HG03442 (cell line): ENCODE measurements at regions not wholly inside any gene's neighbourhood (a gene's known extent, or its start where the extent isn't known, plus 50 kb on each side); places are given as distances from the start of the nearest gene placed in this dataset.

Experiments used
- ATAC-seq: cut with Tn5 transposase; IDR thresholded peaks from one replicate; pipeline ENCODE4 v1.9.1; 2021; ENCODE audit warnings: mild to moderate bottlenecking, moderate library complexity; ENCODE audit not compliant: unreplicated experiment

DNA sequence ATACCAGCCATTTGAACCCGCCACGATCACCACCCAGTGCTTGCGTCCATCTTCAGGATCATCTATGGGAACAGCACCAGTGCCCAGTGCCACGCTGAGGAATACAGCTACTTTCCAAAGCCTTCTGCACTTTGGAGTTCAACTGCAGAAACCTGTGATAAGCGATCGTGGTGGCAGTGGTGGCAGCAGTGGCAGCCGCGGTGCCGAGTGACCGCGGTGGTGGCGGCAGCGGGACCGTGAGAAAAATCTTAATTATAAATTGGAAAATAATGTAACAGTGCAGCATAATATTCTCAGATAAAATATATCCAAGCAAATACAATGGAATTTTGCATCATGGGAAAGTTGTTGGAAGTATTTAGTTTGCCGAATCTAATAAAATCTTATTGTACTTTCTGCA is 2270.9 kb downstream of the PCDH9 start:
- ATAC-seq, result no peak

DNA sequence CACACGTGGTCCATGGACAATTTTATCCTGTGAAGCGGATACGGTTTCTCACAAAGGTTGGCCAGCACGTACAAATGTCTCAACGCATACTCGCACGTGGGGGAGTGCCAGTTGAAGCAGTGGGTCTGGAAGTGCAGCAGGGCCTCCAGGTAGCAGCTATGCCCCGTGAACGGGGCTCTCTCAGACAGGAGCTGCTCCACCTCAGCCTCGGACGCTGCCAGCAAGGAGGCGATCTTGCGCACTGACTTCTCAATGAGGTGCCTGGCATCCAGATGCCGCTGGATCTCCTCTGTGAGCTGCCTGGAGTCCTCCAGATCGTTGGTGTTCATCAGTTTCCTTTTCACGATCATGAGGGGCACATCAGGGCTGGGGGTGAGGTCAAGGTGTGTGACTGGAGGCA is 2272.0 kb downstream of the PCDH9 start:
- ATAC-seq, result no peak

DNA sequence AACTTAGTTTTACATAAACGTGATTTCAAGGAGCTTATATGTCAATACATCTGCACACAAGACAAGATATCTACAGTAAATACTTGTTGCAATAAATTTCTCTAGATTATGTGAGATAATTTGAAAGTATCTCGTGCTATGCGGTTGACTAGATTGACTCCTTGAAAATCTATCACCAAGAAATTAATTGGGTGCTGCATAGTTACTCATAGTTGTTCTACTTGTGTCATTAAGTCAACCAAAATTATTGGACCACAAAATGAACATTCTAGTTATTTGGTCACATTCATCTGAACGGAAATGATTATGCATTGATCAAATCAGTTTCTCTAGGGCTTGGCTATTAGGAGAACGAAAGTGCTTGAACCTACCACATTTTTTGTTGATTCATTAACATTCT is 2291.5 kb downstream of the PCDH9 start:
- no peak for ATAC-seq

DNA sequence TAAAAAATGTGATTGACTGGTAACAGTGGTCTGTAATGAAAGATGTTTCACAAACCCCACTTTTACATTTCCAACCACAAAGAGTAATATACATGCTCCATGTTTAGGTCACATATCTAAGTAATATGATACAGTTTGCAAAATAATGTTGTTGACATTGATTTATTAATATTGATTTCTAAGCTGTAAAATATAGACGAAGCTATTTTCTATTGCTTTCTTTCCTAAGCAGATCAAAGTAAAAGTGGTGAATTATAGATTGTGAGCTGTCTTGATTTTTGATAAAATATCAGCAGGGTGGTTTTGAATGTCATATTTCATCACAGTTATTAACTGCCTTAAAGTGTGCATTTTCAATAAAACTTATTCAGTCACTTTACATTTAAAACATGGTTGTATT is 2292.8 kb downstream of the PCDH9 start:
- ATAC-seq, result no peak

DNA sequence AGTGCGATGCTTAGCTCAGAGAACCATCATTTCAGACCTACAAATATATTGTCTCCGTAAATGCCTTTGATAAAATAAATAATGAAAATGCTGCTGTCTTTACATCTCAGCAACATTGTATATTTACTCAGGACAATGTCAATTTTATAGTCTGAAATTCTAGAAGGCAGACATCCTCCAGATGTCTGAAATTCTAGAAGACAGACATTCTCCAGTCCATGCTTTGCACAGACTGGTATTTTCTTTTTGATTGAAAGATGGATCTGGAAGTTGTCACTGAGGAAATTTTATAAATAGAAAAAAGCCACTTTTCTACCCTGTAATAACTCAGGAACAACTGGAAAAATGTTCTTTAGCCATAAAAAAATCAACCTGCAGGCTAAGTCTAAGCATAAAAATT is 2293.3 kb downstream of the PCDH9 start:
- no peak for ATAC-seq

DNA sequence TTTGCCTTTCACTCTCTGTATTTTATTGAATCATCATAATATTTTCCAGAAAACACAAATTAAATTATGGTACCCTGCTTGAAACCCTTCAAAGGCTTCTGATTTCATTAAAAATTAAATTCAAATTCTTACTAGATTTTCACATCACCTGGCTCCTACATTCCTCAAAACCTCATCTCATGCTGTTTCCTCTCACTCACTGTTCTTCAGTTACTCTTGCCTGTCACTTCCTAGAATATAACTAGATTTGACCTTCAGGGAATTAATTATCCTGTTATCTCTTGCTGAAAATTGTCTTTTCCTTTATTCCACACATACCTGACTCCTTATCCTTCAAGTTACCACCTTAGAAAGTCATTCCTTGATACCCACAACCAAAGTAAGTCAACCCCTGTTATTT is 2294.7 kb downstream of the PCDH9 start:
- no peak for ATAC-seq

DNA sequence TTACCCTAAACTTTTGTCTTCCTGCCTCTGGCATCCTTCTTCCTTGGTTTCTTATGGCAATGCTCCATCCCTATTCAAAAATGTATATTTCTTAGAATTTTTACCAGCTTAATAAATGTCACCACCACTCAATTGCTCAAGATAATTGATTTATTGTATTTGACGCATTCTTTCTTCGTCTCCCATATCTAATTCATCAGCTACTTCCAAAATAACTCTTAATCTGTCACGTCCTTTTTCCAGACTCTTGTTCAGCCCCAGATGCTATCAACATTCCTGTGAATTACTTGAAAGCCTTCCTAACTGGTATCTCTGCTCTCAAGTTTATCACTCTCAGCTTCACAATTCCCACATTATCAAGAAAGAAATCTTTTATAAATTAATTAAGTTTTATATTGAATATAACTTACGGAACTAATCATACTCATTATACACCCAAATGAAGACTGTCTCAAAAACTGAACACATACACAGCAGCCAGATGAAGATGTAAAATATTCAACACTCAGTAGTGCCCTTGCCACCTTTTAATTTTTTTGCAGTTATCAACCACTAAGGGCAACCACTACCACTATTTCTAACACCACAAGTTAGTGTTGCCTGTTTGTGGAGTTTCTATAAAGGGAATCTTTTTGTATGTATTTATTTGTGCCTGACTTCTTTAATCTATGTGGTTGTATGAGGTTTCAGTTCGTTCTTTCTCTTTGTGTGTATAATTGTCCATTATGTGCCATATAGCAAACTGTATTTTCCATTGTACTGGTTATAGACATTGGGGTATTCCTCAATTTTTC is 2295.4 kb downstream of the PCDH9 start:
- ATAC-seq, result no peak

DNA sequence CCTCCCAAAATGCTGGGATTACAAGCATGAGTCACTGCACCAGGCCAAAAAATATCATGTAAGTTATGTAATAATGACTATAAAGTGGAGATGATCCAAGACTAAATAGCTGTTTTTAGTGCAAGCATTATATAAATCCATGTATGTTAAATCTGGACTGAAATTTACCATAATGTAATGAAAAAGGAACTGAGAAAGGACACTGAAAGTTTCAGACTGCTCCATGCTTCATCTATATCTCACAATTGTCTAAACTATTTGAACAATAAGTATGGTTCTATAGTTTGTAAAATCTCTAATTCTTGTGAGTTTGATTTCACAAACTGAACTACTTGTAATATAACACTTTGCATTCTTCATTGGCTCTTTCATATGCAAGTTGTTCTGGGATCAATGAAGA is 2299.5 kb downstream of the PCDH9 start:
- ATAC-seq, result no peak

DNA sequence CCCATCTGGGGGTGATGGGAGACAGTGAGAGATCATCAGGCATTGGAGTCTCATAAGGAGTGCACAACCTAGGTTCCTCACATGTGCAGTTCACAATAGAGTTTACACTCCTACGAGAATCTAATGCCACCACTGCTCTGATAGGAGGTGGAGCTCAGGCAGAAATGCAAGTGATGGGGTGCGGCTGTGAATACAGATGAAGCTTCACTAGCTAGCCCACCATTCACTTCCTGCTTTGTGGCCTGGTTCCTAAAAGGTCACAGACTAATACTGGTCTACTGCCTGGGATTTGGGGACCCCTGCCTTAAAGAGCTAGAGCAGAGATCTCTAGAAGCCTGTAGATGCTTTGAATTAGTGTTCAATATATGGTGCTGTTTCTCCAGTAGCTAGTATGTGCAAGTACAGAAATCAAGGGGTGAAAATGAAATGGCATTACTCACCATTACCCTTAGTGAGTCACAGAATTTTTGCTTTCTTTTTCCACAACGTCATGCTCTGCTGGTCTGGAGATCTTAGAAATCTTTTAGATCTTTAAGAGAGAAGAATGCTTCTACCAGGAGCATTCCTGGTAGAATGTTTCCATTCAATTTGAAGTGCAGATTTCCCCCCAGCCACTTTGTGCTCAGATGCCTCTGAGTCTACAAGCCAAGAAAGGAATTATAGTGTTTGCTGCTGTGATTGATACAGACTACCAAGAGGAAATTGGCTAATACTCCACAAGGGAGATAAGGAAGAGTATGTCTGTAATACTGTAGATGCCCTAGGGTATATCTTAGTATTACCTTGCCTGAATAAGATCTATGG is 2301.2 kb downstream of the PCDH9 start:
- no peak for ATAC-seq

DNA sequence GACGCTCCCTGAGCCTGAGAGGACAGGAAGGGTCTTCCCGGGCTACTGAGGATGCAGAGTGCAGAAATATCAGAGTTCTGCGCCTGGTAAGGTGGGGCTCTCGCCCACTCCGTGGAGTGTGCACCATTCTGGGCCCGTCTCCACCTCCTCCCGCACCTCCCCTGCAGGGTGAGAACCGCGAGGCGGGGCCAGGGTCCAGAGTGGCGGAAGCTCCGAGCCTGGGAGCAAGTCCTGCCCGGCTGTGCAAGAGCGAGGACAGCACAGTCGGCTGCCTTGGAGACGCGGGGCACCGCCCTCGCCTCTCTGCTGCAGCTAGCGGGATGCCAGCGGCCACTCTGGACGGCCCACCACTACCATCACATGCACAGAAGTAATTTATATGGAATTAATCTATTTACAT is 2304.4 kb downstream of the PCDH9 start:
- no peak for ATAC-seq

DNA sequence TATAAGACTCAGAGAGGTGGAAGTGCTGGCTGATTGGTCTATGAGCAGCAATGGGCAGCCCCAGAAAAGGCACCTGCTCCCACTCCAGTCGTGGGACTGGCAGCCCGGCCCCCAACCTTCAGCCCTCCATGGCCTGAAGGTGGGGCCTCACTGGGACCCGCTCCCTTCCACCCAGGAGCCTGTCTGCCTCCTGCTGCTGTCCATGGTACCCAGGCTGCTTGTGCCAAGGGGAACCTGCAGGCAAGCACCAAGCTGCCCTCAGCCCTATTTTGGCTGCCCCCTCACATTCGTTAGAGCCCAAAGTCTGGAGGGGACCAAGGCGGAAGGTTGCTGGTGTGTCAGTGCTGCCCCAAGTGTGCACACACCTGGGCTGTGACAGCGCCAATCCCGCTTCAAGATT is 2304.9 kb downstream of the PCDH9 start:
- no peak for ATAC-seq

DNA sequence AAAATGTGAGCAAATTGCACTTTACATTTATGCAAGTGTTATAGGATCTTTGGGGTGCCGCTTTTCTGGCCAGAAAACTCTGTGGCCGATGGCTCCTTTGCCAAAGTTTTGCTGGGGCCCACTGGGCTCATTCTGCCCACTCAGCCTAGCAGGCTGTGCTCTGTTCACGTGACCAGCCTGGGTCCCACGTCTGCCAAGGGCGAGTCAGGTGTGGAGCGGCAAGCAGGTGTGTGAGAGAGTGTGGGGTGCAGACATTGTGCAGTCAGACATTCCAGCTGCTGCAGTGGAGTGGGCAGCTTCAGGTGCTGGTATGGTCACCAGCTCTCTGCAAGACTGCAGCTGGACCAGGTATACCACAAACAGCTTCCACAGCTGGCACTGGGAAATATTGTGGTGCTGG is 2305.7 kb downstream of the PCDH9 start:
- ATAC-seq, result no peak

DNA sequence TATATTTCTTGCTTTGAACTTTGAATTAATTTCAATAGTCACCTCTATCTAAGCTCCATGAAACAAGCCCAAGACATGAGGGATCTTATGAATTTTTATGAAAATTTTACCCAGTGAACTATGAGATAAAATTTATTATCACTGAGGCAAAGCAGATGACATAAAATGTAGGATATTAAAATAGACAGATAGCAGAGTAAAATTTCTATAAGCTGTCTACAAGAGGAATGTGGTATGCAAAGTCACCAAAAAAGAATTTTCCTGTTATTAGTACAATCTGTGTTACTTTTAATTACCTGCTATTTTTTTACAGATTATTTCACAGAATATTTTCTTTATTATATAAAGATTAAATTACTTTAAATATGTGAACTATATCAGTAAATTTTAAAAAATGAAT is 2312.6 kb downstream of the PCDH9 start:
- no peak for ATAC-seq

DNA sequence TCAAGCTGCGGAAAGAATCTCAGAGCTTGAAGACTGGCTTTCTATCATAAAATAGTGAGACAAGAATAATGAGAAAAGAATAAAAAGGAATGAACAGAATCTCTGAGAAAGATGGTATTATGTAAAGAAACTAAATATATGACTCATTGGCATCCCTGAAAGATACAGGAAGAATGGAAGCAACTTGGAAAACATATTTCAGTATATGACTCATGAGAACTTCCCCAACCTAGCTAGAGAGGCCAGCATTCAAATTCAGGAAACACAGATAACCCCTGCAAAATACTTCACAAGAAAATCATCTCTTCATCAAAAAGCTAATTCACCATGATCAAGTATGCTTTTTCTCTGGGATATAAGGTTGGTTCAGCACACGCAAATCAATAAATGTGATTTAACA is 2318.0 kb downstream of the PCDH9 start:
- no peak for ATAC-seq

DNA sequence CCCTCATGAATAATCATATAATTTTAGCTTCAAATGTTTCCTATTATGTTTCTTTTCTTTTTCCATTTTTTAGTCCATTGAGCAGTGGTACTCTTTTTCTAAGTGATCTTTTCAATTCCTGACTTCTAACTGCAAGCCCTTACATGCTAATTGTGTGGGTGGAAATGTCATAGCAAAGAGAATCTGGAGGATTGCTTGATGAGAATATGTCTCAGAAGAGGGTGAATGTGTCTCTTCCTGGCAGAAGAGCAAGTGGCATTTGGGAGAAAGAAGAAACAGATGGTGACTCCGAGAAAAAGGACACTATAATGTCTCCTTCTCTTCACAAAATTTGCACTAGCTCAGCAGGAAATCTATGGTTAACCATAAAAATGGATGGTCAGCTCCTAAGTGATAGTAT is 2320.0 kb downstream of the PCDH9 start:
- ATAC-seq, result no peak

DNA sequence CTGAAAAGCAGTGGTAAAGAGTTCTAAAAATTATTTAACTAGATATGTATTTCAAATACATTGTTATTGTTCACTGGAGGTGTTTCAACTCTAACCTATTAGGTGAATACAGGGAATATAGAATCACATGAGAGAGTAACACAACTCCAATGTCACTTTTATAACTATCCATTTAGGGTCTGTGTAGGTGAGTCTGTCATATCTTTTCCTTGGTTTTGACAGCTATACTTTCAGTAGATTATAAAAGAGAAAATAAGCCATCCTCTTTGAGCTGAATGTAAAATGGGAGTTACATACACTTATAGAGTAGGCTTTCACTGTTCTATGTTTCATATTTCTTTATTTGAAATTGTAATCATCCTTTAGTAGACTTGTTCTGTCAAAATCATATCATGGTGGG is 2321.0 kb downstream of the PCDH9 start:
- no peak for ATAC-seq

DNA sequence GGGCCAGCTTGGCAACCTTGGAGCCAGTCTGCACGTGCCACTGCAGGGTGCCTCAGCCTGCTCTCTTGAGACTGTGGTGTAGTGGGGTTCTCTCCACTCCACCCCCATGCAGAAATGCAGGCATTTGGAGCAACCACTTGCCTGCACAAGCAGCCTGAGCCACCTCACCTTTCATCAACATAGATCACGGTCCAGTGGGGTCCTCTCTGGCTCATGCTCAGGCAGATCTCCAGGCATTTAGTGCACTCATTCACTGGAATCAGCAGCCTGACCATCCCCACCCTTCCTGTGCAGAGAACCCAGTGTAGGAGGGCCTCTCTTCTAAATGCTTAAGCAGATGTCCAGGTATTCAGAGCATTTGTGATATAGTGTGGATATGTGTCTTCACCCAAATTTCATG is 2330.1 kb downstream of the PCDH9 start:
- no peak for ATAC-seq

DNA sequence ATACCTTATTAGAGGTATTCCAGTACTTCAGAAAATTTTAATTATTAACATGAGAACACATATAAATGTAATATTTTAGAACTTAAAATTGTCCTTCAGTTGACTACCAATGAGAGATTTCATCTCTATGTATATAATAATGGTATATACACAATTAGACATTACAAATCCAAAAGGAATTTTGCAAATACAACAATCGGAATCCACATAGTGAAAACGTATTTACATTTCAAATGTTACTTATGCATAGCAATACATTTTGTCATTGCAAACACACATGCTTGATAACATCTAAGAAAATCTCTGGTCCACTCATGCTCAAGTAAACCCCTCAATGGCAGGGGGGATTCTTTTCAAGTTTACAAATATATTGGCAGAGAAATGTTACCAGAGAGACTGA is 2345.2 kb downstream of the PCDH9 start:
- no peak for ATAC-seq

DNA sequence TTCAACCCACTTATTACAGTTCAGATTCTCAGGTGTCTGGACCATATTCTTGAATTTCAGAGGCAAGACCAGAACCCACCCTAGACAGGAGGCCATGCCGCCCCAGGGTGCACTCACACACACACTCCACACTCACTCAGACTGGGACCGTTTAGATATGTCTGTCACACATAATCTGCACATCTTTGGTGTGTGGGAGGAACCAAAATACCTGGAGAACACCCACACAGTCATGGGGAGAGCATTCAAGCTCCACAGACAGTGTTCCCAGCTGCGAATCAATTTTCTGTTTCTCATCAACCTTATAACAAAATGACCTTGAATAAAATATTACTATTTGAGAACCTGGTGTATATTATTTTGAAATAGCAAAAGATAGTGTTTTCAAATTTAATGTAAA is 2353.0 kb downstream of the PCDH9 start:
- no peak for ATAC-seq

DNA sequence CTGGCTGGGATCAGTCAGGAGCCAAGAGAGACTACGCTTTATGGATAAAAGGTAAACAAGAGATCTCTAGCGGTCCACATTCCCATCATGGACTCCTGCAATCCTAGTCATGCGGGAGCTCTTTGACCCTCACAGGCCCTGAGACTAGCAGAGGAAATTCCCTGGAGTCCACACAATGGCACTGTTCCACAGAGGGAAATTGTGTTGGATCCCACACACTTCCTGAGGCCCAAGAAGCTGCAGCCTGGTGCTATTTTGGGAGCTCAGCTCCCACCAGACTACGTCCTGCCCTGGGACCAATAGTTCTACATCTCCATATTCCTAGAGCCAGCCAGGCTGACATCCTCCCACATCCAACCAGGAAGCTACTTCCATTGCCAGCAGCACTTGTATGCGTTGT is 2358.4 kb downstream of the PCDH9 start:
- no peak for ATAC-seq

DNA sequence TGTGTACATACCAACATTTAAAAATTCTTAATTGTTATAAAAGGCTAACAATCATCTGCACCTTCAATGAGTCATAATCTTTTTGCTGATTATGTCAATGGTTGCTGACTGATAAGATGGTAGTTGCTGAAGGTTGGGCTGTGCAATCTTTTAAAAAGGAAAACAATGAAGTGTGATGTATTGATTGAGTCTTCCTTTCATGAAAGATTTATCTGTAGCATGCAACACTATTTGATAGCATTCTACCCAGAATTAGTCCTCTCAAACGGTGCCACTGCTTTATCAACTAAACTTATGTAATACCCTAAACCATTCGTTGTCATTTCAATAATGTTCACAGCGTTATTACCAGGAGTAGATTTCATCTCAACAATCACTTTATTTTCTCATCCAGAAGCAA is 2360.6 kb downstream of the PCDH9 start:
- no peak for ATAC-seq

DNA sequence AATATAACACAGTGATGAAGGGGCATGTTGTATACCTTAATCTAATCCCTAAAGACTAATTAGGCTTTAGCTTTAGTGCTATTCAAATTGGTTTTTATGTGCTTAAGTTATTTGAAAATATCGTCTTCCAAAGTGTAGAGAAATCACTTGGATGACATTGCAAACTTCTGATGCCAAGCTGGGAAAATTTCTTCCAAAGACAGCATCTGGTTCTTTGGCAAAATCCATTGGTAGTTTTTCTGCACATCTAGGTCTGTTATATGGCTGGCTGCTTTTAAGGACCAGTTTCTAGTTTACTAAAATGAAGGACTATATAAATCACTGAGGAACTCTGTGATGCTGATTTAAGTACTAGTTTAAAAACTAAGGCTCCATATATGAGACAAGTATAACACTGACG is 2362.3 kb downstream of the PCDH9 start:
- no peak for ATAC-seq

DNA sequence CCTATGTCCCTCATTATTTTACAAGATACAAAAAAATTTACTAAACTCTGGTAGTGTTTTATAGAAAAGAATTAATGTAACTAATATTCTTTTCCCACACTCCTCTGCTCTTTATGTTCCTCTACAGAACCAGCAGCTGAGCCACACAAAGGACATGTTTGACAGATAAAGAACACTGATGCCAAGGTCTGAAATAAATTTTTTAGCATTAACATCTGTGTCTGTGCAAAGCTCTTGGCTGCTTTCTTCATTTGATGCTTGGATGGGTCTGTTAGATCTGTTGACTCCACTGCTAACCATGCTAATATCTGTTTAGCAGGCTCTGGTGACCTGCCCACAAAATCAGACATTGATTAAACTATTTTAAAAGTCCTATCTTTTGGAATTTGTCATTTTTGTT is 2363.8 kb downstream of the PCDH9 start:
- no peak for ATAC-seq
